ENCODE measurements at regions not wholly inside any gene's neighbourhood (a gene's known extent, or its start where the extent isn't known, plus 50 kb on each side); places are given as distances from the start of the nearest gene placed in this dataset.

- ChIA-PET POLR2A (no interaction called here), CTCF (no interaction called here)
- intact Hi-C loops (cut with micrococcal nuclease) = no loop called here
- no peak overlapping the region for H3K4me3 Mint-ChIP-seq
- H3K27me3 Mint-ChIP-seq = no peaks in the 10 kb centered on the region
- no peak overlapping the region for H3K27ac Mint-ChIP-seq
- DNase-seq = no peak
- H3K4me1 Mint-ChIP-seq (ENCODE audit: low read depth) = no peaks in the 10 kb centered on the region
- H3K36me3 Mint-ChIP-seq = no peaks in the 10 kb centered on the region
- H3K9me3 Mint-ChIP-seq = peaks cover 6% of the 10 kb centered on the region
Measured at GRCh38 chr10:130913844-130914243, 397.7 kb downstream of the TCERG1L start.

- CTCF ChIA-PET = no interaction called here
- H3K27me3 Mint-ChIP-seq = no peaks in the 10 kb centered on the region
Measured at GRCh38 chr10:130914367-130914766, 397.2 kb downstream of the TCERG1L start.

GRCh38 chr10:130915065-130915464 lies 396.5 kb downstream of the TCERG1L start:
- H3K36me3 Mint-ChIP-seq = no peaks in the 10 kb centered on the region
- intact Hi-C loops (cut with micrococcal nuclease) = no loop called here
- no peak overlapping the region for H3K4me3 Mint-ChIP-seq
- H3K4me1 Mint-ChIP-seq (ENCODE audit: low read depth) = no peaks in the 10 kb centered on the region
- ChIA-PET CTCF (no interaction called here), POLR2A (no interaction called here)
- no peak for DNase-seq
- no peaks in the 10 kb centered on the region for H3K27me3 Mint-ChIP-seq
- no peak overlapping the region for H3K27ac Mint-ChIP-seq
- H3K9me3 Mint-ChIP-seq = peaks cover 6% of the 10 kb centered on the region

More at GRCh38 chr10:130914367-130914766, 397.2 kb downstream of the TCERG1L start:
- DNase-seq = no peak
- no peaks in the 10 kb centered on the region for H3K4me1 Mint-ChIP-seq (ENCODE audit: low read depth)
- H3K9me3 Mint-ChIP-seq = peaks cover 6% of the 10 kb centered on the region
- no peak overlapping the region for H3K4me3 Mint-ChIP-seq
- POLR2A ChIA-PET = no interaction called here
- H3K27ac Mint-ChIP-seq = no peak overlapping the region
- intact Hi-C loops (cut with micrococcal nuclease) = no loop called here
- H3K36me3 Mint-ChIP-seq = no peaks in the 10 kb centered on the region

DNA sequence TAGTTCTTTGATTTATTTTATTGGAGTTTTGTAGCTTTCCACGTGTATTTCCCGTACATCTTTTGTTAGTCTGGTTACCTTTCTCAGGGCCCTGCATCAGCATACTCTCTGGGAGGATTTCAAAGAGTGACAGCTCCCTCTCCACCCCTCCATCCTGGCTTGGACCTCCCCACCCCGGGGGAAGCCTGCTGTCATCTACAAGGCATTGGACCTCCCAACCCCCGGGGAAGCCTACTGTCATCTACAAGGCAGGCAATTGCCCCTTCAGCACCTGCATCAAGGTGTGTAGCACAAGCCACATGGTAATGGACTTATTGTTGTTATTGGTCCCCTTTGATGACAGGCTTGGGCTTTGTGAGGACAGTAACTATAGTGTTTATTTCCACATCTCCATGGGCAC lies 390.1 kb downstream of the TCERG1L start:
- DNase-seq = no peak
- H3K27me3 Mint-ChIP-seq = no peaks in the 10 kb centered on the region
- H3K4me1 Mint-ChIP-seq (ENCODE audit: low read depth) = no peaks in the 10 kb centered on the region
- intact Hi-C loops (cut with micrococcal nuclease) = no loop called here
- no peak overlapping the region for H3K27ac Mint-ChIP-seq
- H3K9me3 Mint-ChIP-seq = no peaks in the 10 kb centered on the region
- ChIA-PET CTCF (no interaction called here), POLR2A (no interaction called here)
- no peak overlapping the region for H3K4me3 Mint-ChIP-seq
- H3K36me3 Mint-ChIP-seq = no peaks in the 10 kb centered on the region

- Mint-ChIP-seq H3K9me3 (no peaks in the 10 kb centered on the region), H3K27ac (no peak overlapping the region)
- POLR2A ChIA-PET = no interaction called here
Measured at GRCh38 chr10:130921911-130922440, 389.5 kb downstream of the TCERG1L start.

DNA sequence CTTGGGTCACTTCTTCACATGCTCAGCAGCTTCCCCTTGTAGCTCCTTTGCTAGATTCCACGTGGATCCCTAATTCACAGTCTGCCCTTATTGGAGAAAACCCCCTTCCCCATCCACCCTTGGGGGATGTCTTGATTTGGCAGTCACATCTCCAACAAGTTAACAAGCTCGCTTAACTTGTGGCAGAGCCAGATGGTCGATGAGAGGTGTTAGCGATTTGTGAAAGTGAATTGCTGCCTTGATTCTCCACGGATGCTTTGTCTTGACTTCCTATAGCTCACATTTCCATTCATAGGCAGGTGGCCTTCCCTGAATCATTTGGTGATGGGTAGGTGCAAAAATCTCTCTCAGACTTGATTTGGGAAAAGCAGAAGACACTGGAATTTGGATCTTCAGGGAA lies 387.9 kb downstream of the TCERG1L start:
- H3K36me3 Mint-ChIP-seq = no peaks in the 10 kb centered on the region
- H3K9me3 Mint-ChIP-seq = no peaks in the 10 kb centered on the region
- ChIA-PET CTCF (no interaction called here), POLR2A (no interaction called here)
- no peak overlapping the region for H3K4me3 Mint-ChIP-seq
- intact Hi-C loops (cut with micrococcal nuclease) = no loop called here
- H3K27ac Mint-ChIP-seq = no peak overlapping the region
- no peak for DNase-seq
- H3K4me1 Mint-ChIP-seq (ENCODE audit: low read depth) = no peaks in the 10 kb centered on the region
- no peaks in the 10 kb centered on the region for H3K27me3 Mint-ChIP-seq

More at GRCh38 chr10:130921911-130922440, 389.5 kb downstream of the TCERG1L start:
- Mint-ChIP-seq H3K4me1 (ENCODE audit: low read depth) (no peaks in the 10 kb centered on the region), H3K4me3 (no peak overlapping the region), H3K27me3 (no peaks in the 10 kb centered on the region), H3K36me3 (no peaks in the 10 kb centered on the region)
- CTCF ChIA-PET = no interaction called here
- intact Hi-C loops (cut with micrococcal nuclease) = no loop called here
- DNase-seq = no peak

- ChIA-PET CTCF (no interaction called here), POLR2A (no interaction called here)
- no peaks in the 10 kb centered on the region for H3K36me3 Mint-ChIP-seq
- H3K27me3 Mint-ChIP-seq = no peaks in the 10 kb centered on the region
- no peak overlapping the region for H3K4me3 Mint-ChIP-seq
- no peak overlapping the region for H3K27ac Mint-ChIP-seq
- DNase-seq = no peak
- H3K4me1 Mint-ChIP-seq (ENCODE audit: low read depth) = no peaks in the 10 kb centered on the region
- intact Hi-C loops (cut with micrococcal nuclease) = no loop called here
- no peaks in the 10 kb centered on the region for H3K9me3 Mint-ChIP-seq
Measured at GRCh38 chr10:130924138-130924819, 387.2 kb downstream of the TCERG1L start.

DNA sequence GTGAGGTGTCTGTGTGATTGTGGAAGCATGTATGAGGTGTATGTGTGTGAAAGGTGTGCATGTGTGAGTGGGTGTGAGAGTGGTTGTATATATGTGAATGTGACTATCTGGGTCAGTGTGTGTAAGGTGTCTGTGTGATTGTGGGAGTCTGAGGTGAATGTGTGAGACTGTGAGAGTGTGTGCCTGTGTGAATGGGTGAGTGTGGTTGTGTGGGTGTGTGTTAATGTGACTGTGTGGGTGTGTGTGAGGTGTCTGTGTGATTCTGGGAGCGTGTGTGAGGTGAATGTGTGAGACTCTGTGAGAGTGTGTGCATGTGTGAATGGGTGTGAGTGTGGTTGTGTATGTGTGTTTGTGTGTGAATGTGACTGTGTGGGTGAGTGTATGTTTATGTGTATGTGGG lies 385.1 kb downstream of the TCERG1L start:
- no peak overlapping the region for H3K27ac Mint-ChIP-seq
- ChIA-PET POLR2A (no interaction called here), CTCF (no interaction called here)
- peaks cover 2% of the 10 kb centered on the region for H3K9me3 Mint-ChIP-seq
- no peaks in the 10 kb centered on the region for H3K4me1 Mint-ChIP-seq (ENCODE audit: low read depth)
- H3K4me3 Mint-ChIP-seq = no peak overlapping the region
- no peaks in the 10 kb centered on the region for H3K27me3 Mint-ChIP-seq
- intact Hi-C loops (cut with micrococcal nuclease) = no loop called here
- no peak for DNase-seq
- no peaks in the 10 kb centered on the region for H3K36me3 Mint-ChIP-seq

- POLR2A ChIA-PET = no interaction called here
- Mint-ChIP-seq H3K4me3 (no peak overlapping the region), H3K36me3 (no peaks in the 10 kb centered on the region), H3K9me3 (peaks cover 2% of the 10 kb centered on the region), H3K4me1 (ENCODE audit: low read depth) (no peaks in the 10 kb centered on the region), H3K27ac (no peak overlapping the region), H3K27me3 (no peaks in the 10 kb centered on the region)
- intact Hi-C loops (cut with micrococcal nuclease) = no loop called here
- no peak for DNase-seq
- CTCF ChIA-PET = no interaction called here
Measured at GRCh38 chr10:130927157-130927556, 384.4 kb downstream of the TCERG1L start.

GRCh38 chr10:130928306-130928705 lies 383.2 kb downstream of the TCERG1L start:
- Mint-ChIP-seq H3K27ac (no peak overlapping the region), H3K36me3 (no peaks in the 10 kb centered on the region), H3K4me3 (no peak overlapping the region), H3K27me3 (no peaks in the 10 kb centered on the region), H3K4me1 (ENCODE audit: low read depth) (no peaks in the 10 kb centered on the region), H3K9me3 (peaks cover 2% of the 10 kb centered on the region)
- no peak for DNase-seq
- intact Hi-C loops (cut with micrococcal nuclease) = no loop called here
- CTCF ChIA-PET = no interaction called here
- POLR2A ChIA-PET = no interaction called here

DNA sequence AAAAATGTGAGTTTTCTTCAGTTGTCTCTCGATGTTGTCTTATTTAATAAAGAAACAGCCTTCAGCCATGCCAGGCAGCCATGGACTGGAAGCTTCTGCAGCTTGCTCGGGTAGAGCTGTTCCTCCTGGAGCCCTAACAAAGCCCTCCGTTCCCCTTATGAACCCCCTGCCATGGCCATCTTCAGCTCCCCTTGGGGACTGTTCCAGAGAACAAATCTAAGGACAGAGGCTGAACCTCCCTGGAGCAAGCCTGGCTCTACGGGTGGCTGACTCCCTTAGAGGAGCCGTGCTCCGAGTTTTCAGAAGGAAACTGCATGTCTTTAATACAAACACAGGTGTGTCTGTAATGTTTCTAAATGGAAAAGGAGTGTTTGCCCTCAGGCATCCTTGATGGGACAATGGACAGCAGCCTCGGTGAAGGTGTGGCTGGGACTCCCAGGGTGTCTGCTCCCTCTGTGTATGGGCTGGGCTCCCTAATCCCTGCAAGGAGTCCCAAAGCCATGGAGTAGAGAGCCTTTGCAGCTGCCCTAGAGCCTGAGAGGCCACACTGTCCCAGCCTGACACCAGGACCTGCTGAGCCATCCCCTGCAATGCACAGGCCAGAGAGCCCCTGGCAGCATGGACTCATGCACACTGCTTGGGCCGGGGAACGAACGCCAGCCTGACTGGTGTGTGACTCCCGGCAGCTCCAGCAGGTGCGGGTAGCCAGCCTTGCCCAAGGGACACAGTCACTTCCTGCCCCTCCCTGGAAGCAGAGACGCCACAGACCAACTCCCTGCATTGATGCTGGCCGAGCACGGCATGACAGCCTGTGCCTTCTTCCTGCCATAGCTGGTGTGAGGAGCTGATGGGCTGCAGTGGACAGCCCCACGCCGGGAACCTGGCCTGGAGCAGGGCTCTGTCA lies 381.8 kb downstream of the TCERG1L start:
- Mint-ChIP-seq H3K4me1 (ENCODE audit: low read depth) (no peaks in the 10 kb centered on the region), H3K27me3 (peaks cover 2% of the 10 kb centered on the region), H3K4me3 (no peak overlapping the region), H3K9me3 (peaks cover 2% of the 10 kb centered on the region), H3K36me3 (no peaks in the 10 kb centered on the region), H3K27ac (no peak overlapping the region)
- no peak for DNase-seq
- intact Hi-C loops (cut with micrococcal nuclease) = no loop called here
- ChIA-PET POLR2A (no interaction called here), CTCF (no interaction called here)

- Mint-ChIP-seq H3K4me1 (ENCODE audit: low read depth) (no peaks in the 10 kb centered on the region), H3K27ac (no peak overlapping the region), H3K36me3 (no peaks in the 10 kb centered on the region), H3K9me3 (peaks cover 2% of the 10 kb centered on the region), H3K4me3 (no peak overlapping the region), H3K27me3 (peaks cover 2% of the 10 kb centered on the region)
- no peak for DNase-seq
- CTCF ChIA-PET = no interaction called here
- intact Hi-C loops (cut with micrococcal nuclease) = no loop called here
- POLR2A ChIA-PET = no interaction called here
Measured at GRCh38 chr10:130930821-130931220, 380.7 kb downstream of the TCERG1L start.

DNA sequence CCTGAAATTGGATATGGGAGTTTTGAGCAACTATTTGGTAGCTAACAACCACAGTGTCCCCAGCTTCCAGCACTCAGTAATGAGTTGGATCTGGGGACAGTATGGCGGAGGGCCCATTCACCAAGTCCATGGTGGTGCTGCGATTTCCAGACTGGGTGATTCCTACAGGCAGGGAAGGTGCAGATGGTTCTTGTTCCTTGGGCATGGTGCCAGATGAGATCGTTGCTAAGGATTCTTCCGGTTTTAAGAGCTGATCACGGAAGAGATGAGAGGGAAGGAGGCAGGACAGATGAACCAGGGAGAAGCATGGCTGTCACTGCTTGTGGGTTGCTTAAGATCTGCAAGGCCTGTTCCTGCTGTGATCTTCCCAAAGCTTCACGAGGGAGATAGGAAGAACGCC lies 380.3 kb downstream of the TCERG1L start:
- no peak overlapping the region for H3K27ac Mint-ChIP-seq
- POLR2A ChIA-PET = no interaction called here
- H3K4me3 Mint-ChIP-seq = no peak overlapping the region
- H3K27me3 Mint-ChIP-seq = peaks cover 2% of the 10 kb centered on the region
- no peak for DNase-seq
- no peaks in the 10 kb centered on the region for H3K4me1 Mint-ChIP-seq (ENCODE audit: low read depth)
- CTCF ChIA-PET = no interaction called here
- H3K9me3 Mint-ChIP-seq = peaks cover 2% of the 10 kb centered on the region
- intact Hi-C loops (cut with micrococcal nuclease) = no loop called here
- no peaks in the 10 kb centered on the region for H3K36me3 Mint-ChIP-seq
